HG02588 (cell line): ENCODE measurements at regions not wholly inside any gene's neighbourhood (a gene's known extent, or its start where the extent isn't known, plus 50 kb on each side); places are given as distances from the start of the nearest gene placed in this dataset.

Experiments
- ATAC-seq: cut with Tn5 transposase; IDR thresholded peaks from one replicate; pipeline ENCODE4 v1.9.1; 2021; ENCODE audit warnings: mild to moderate bottlenecking, moderate library complexity; ENCODE audit not compliant: unreplicated experiment

- no peak for ATAC-seq
Measured at GRCh38 chr10:4070921-4071660, 286.1 kb upstream of the KLF6 start.

GRCh38 chr10:4070184-4070583, 285.2 kb upstream of the KLF6 start:
- ATAC-seq = no peak

GRCh38 chr10:4069491-4069890, 284.5 kb upstream of the KLF6 start:
- no peak for ATAC-seq

GRCh38 chr10:4068629-4069028, 283.6 kb upstream of the KLF6 start:
- ATAC-seq = no peak

- no peak for ATAC-seq
Measured at GRCh38 chr10:4067931-4068561, 283.0 kb upstream of the KLF6 start.

- peak; percentile 75 for ATAC-seq
Measured at GRCh38 chr10:4067531-4067930, 282.5 kb upstream of the KLF6 start.

- ATAC-seq = no peak
Measured at GRCh38 chr10:4066581-4067390, 281.8 kb upstream of the KLF6 start.

- no peak for ATAC-seq
Measured at GRCh38 chr10:4064489-4064888, 279.5 kb upstream of the KLF6 start.

GRCh38 chr10:4063717-4064116, 278.7 kb upstream of the KLF6 start:
- no peak for ATAC-seq

- no peak for ATAC-seq
Measured at GRCh38 chr10:4062751-4063150, 277.7 kb upstream of the KLF6 start.

GRCh38 chr10:4062072-4062471, 277.1 kb upstream of the KLF6 start:
- no peak for ATAC-seq

GRCh38 chr10:4061441-4061951, 276.5 kb upstream of the KLF6 start:
- no peak for ATAC-seq

- ATAC-seq = no peak
Measured at GRCh38 chr10:4059471-4060138, 274.6 kb upstream of the KLF6 start.

GRCh38 chr10:4058514-4059029, 273.6 kb upstream of the KLF6 start:
- no peak for ATAC-seq

GRCh38 chr10:4057725-4058513, 272.9 kb upstream of the KLF6 start:
- ATAC-seq = no peak

GRCh38 chr10:4057021-4057420, 272.0 kb upstream of the KLF6 start:
- ATAC-seq = no peak

GRCh38 chr10:4054656-4055435, 269.8 kb upstream of the KLF6 start:
- no peak for ATAC-seq

GRCh38 chr10:4053940-4054339, 268.9 kb upstream of the KLF6 start:
- no peak for ATAC-seq

GRCh38 chr10:4051641-4052151, 266.7 kb upstream of the KLF6 start:
- no peak for ATAC-seq
